DOHH2 (cell line): ENCODE measurements at regions not wholly inside any gene's neighbourhood (a gene's known extent, or its start where the extent isn't known, plus 50 kb on each side); places are given as distances from the start of the nearest gene placed in this dataset.

Experiments
- H3F3A ChIP-seq: fragments of 200-600 bp; sonication (generic), shearing (Covaris generic); 2 replicates; pipeline ENCODE4 v1.6.0; 2016; ENCODE audit warnings: antibody characterized with exemption, mild to moderate bottlenecking; ENCODE audit not compliant: control insufficient read depth, insufficient read depth
- H3K27ac ChIP-seq: fragments of 200-600 bp; sonication (generic); 2 replicates; pipeline ENCODE4 v1.5.1; 2014; ENCODE audit warnings: low read depth, mild to moderate bottlenecking, low read length, moderate library complexity
- H3K27me3 ChIP-seq: fragments of 200-600 bp; sonication (generic); 2 replicates; pipeline ENCODE4 v1.6.1; 2014; ENCODE audit warnings: mild to moderate bottlenecking, low read length, mixed read lengths; ENCODE audit not compliant: control insufficient read depth
- H3K36me3 ChIP-seq: fragments of 200-600 bp; sonication (generic); 2 replicates; pipeline ENCODE4 v1.6.1; 2014; ENCODE audit warnings: mild to moderate bottlenecking, low read length, moderate library complexity, mixed read lengths; ENCODE audit not compliant: control insufficient read depth
- H3K4me1 ChIP-seq: fragments of 200-600 bp; sonication (generic); 2 replicates; pipeline ENCODE4 v1.6.1; 2014; ENCODE audit warnings: mild to moderate bottlenecking, low read length, mixed read lengths; ENCODE audit not compliant: control insufficient read depth
- H3K4me2 ChIP-seq: fragments of 200-600 bp; sonication (generic); 2 replicates; pipeline ENCODE4 v1.6.0; 2014; ENCODE audit warnings: mild to moderate bottlenecking, low read length, moderate library complexity
- H3K4me3 ChIP-seq: fragments of 200-600 bp; sonication (generic); 2 replicates; pipeline ENCODE4 v1.5.1; 2014; ENCODE audit warnings: mild to moderate bottlenecking, low read length, mixed read lengths
- H3K79me2 ChIP-seq: fragments of 200-600 bp; sonication (generic); 2 replicates; pipeline ENCODE4 v1.6.1; 2014; ENCODE audit warnings: mild to moderate bottlenecking, low read length, mixed read lengths; ENCODE audit not compliant: control insufficient read depth
- H3K9me2 ChIP-seq: fragments of 200-600 bp; sonication (generic); replicated peaks from 2 replicates; pipeline ENCODE4 v1.6.1; 2014; ENCODE audit warnings: mild to moderate bottlenecking, low read length, mixed read lengths; ENCODE audit not compliant: control insufficient read depth
- H3K9me3 ChIP-seq: fragments of 200-600 bp; sonication (generic); 2 replicates; pipeline ENCODE4 v1.6.1; 2014; ENCODE audit warnings: antibody characterized with exemption, low read length, mixed read lengths; ENCODE audit not compliant: control insufficient read depth, insufficient read depth
- H4K20me1 ChIP-seq: fragments of 200-600 bp; sonication (generic); 2 replicates; pipeline ENCODE4 v1.6.0; 2014; ENCODE audit warnings: low read depth, mild to moderate bottlenecking, antibody characterized with exemption, low read length, moderate library complexity; ENCODE audit not compliant: control insufficient read depth, insufficient read depth
- EZH2phosphoT487 ChIP-seq: fragments of 200-600 bp; sonication (generic); IDR thresholded peaks from 2 replicates; pipeline ENCODE4 v1.6.1; 2017; ENCODE audit warnings: borderline replicate concordance, mild to moderate bottlenecking, antibody characterized with exemption, low read length, moderate library complexity, mixed read lengths
- TF ChIP-seq, protein P1 (sequence below): fragments of 200-600 bp; sonication (generic); IDR thresholded peaks from one replicate; pipeline ENCODE4 v1.5.1; 2014; ENCODE audit warnings: antibody characterized with exemption, mild to moderate bottlenecking, low read depth, low read length; ENCODE audit not compliant: poor library complexity, severe bottlenecking

DNA sequence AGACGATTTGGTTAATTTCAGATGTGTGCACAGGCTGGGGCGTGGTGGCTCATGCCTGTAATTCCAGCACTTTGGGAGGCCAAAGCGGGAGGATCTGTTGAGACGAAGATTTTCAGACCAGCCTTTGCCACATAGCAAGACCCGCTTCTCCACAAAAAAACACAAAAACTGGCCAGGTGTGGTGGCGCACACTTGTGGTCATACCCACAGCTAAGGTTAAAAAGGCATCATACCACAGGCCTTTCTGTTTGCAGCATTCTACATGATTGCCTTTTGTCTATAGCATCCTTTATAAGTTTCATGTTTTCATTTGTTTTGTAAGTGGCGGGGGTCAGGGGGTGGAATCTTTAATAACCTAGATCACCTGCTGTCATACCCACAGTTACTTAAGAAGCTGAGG lies 239.9 kb upstream of the NOX3 start:
- H3K4me3 ChIP-seq = no peak overlapping the region
- no peaks in the 10 kb centered on the region for H3K79me2 ChIP-seq
- H3F3A ChIP-seq = no peaks in the 10 kb centered on the region
- TF ChIP-seq, protein P1, sequence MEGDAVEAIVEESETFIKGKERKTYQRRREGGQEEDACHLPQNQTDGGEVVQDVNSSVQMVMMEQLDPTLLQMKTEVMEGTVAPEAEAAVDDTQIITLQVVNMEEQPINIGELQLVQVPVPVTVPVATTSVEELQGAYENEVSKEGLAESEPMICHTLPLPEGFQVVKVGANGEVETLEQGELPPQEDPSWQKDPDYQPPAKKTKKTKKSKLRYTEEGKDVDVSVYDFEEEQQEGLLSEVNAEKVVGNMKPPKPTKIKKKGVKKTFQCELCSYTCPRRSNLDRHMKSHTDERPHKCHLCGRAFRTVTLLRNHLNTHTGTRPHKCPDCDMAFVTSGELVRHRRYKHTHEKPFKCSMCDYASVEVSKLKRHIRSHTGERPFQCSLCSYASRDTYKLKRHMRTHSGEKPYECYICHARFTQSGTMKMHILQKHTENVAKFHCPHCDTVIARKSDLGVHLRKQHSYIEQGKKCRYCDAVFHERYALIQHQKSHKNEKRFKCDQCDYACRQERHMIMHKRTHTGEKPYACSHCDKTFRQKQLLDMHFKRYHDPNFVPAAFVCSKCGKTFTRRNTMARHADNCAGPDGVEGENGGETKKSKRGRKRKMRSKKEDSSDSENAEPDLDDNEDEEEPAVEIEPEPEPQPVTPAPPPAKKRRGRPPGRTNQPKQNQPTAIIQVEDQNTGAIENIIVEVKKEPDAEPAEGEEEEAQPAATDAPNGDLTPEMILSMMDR = no peak
- TF ChIP-seq EZH2phosphoT487 = no peak
- H3K27me3 ChIP-seq = no peaks in the 10 kb centered on the region
- H3K9me2 ChIP-seq = no peaks in the 10 kb centered on the region
- no peak overlapping the region for H3K27ac ChIP-seq
- H3K4me1 ChIP-seq = no peaks in the 10 kb centered on the region
- H3K4me2 ChIP-seq = no peak overlapping the region
- no peaks in the 10 kb centered on the region for H4K20me1 ChIP-seq
- H3K9me3 ChIP-seq = no peaks in the 10 kb centered on the region
- no peaks in the 10 kb centered on the region for H3K36me3 ChIP-seq

DNA sequence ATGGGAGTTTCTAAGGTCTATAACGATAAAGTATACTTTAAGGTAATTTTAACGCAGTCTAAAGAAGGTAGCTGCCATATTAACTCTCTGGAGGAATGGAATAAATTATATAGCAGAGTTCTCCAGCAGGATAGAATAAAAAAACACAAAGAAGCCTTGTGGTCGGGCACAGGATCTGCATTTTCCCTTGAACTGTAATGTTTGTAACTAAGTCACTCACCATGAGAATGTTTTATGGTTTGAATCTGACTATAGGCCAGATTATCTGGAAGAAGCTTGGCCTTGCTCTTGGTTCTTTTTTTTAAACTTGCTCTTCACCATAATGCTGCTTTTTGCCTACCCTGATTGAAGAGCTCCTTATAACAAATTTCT lies 238.8 kb upstream of the NOX3 start:
- no peaks in the 10 kb centered on the region for H3K36me3 ChIP-seq
- no peaks in the 10 kb centered on the region for H3F3A ChIP-seq
- H3K9me3 ChIP-seq = no peaks in the 10 kb centered on the region
- no peak for TF ChIP-seq EZH2phosphoT487
- H3K27ac ChIP-seq = no peak overlapping the region
- H3K27me3 ChIP-seq = no peaks in the 10 kb centered on the region
- H3K4me3 ChIP-seq = no peak overlapping the region
- H3K79me2 ChIP-seq = no peaks in the 10 kb centered on the region
- no peaks in the 10 kb centered on the region for H4K20me1 ChIP-seq
- no peaks in the 10 kb centered on the region for H3K9me2 ChIP-seq
- H3K4me1 ChIP-seq = no peaks in the 10 kb centered on the region
- H3K4me2 ChIP-seq = no peak overlapping the region

DNA sequence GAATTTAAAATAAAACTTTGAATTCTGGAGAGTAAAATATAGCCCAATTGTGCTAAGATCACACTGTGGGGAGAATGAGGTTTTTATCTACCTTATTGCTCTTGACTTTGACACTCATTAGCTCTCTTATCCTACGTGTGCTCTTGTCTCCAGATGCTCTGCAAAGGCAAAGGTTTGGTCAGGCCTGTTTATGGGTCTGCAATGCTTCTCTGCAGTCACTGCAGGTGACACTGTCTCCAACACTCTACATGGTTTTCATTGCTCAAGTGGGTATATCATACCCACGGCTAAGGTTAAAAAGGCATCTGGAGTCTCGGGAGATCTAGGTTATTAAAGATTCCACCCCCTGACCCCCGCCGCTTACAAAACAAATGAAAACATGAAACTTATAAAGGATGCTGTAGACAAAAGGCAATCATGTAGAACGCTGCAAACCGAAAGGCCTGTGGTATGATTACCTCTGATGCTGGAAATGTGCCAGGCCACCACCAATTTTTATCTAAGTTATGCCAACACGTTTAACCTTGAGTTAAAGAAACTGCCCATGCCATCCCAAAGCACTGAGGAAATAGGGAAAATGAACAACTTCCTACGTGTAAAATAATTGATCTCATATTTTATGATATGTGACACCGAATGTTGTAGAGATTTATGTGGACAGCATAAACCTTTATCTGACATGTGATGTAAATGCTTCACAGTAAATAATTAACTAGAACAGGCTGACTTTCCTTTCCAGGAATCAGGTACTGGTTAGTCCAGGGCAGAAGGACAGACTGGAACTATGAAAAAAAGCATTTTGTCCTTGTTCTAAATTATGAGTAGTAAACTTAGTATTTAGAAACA lies 238.2 kb upstream of the NOX3 start:
- Histone ChIP-seq H3F3A (no peaks in the 10 kb centered on the region), H3K36me3 (no peaks in the 10 kb centered on the region), H3K79me2 (no peaks in the 10 kb centered on the region), H3K27ac (no peak overlapping the region), H3K9me3 (no peaks in the 10 kb centered on the region), H3K4me1 (no peaks in the 10 kb centered on the region), H4K20me1 (no peaks in the 10 kb centered on the region), H3K4me2 (no peak overlapping the region), H3K27me3 (no peaks in the 10 kb centered on the region), H3K4me3 (no peak overlapping the region), H3K9me2 (no peaks in the 10 kb centered on the region)
- no peak for TF ChIP-seq EZH2phosphoT487
- TF ChIP-seq, protein P1 = no peak

DNA sequence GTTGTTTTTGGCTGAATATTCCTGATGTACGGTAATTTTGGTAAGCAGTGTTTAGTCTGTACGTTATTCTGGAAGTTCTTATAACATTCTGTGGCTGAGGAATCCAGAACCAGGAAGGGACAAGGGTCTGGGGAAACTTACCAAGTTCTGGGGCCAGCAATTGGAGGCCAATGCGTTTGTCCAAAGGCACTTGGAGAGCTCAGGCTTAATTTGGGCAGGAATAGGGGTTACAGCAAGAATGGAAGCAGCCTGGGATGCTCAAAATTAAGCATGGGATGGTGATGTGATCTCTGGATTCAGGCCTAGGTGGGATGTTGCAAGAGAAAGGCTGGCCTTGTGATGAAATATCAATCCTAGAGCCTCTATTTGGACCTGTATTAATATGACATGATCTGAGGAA lies 235.2 kb upstream of the NOX3 start:
- TF ChIP-seq EZH2phosphoT487 = no peak
- TF ChIP-seq, protein P1 = no peak
- Histone ChIP-seq H3K9me3 (no peaks in the 10 kb centered on the region), H3F3A (no peaks in the 10 kb centered on the region)

More for the DNA sequence above, 235.2 kb upstream of the NOX3 start:
- Histone ChIP-seq H3K9me2 (no peaks in the 10 kb centered on the region), H3K4me3 (no peak overlapping the region), H3K27ac (no peak overlapping the region), H4K20me1 (no peaks in the 10 kb centered on the region), H3K4me2 (no peak overlapping the region), H3K27me3 (no peaks in the 10 kb centered on the region), H3K4me1 (no peaks in the 10 kb centered on the region), H3K79me2 (no peaks in the 10 kb centered on the region), H3K36me3 (no peaks in the 10 kb centered on the region)
